ENCODE measurements at regions not wholly inside any gene's neighbourhood (a gene's known extent, or its start where the extent isn't known, plus 50 kb on each side); places are given as distances from the start of the nearest gene placed in this dataset.

DNA sequence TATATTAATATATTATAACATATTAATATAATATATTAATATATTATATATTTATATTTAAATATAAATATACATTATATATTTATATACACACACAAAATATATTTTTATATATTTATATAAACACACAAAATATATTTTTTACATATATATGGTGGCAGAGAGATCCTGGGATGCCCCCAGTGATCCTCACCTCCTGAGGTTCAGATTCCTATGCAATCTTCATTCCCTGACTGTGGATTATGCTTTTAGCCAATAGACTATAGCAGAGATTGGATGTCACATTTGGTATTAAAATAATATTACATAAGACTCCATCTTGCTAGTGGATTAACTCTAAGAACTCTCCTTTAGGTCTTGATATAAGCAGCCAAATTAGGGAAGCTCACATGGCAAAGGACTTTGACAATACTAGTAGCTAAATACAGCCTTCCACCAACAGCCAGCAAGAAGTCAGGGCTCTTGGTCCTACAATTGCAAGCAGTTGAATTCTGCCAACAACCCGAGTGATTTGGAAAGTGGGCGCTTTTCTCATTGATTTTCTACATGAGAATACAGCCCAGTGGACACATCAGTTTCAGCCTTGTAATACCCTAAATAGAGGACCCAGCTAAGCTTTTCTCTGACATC lies 681.0 kb downstream of the C6orf118 start:
- TF ChIP-seq EGR1 (IDR thresholded peaks at IDR 0.05) (no peak), CEBPB (IDR thresholded peaks at IDR 0.05) (no peak), CREB1 (IDR thresholded peaks at IDR 0.05; ENCODE audit: low read depth) (no peak), MAX (IDR thresholded peaks at IDR 0.05) (no peak), NFIC (IDR thresholded peaks at IDR 0.05) (no peak), TCF12 (IDR thresholded peaks at IDR 0.05; ENCODE audit: low read depth) (no peak), RAD21 (IDR thresholded peaks at IDR 0.05; ENCODE audit: low read depth) (no peak), TEAD4 (IDR thresholded peaks at IDR 0.05) (no peak), USF1 (IDR thresholded peaks at IDR 0.05) (no peak), TAF1 (IDR thresholded peaks at IDR 0.05; ENCODE audit: low read depth) (no peak), EP300 (IDR thresholded peaks at IDR 0.05; ENCODE audit: borderline replicate concordance) (no peak), YY1 (IDR thresholded peaks at IDR 0.05; ENCODE audit: low read depth) (no peak), ZBTB7A (IDR thresholded peaks at IDR 0.05; ENCODE audit: low read depth) (no peak), FOXM1 (IDR thresholded peaks at IDR 0.05; ENCODE audit: borderline replicate concordance, low read depth) (no peak)
- TF ChIP-seq, protein P1, sequence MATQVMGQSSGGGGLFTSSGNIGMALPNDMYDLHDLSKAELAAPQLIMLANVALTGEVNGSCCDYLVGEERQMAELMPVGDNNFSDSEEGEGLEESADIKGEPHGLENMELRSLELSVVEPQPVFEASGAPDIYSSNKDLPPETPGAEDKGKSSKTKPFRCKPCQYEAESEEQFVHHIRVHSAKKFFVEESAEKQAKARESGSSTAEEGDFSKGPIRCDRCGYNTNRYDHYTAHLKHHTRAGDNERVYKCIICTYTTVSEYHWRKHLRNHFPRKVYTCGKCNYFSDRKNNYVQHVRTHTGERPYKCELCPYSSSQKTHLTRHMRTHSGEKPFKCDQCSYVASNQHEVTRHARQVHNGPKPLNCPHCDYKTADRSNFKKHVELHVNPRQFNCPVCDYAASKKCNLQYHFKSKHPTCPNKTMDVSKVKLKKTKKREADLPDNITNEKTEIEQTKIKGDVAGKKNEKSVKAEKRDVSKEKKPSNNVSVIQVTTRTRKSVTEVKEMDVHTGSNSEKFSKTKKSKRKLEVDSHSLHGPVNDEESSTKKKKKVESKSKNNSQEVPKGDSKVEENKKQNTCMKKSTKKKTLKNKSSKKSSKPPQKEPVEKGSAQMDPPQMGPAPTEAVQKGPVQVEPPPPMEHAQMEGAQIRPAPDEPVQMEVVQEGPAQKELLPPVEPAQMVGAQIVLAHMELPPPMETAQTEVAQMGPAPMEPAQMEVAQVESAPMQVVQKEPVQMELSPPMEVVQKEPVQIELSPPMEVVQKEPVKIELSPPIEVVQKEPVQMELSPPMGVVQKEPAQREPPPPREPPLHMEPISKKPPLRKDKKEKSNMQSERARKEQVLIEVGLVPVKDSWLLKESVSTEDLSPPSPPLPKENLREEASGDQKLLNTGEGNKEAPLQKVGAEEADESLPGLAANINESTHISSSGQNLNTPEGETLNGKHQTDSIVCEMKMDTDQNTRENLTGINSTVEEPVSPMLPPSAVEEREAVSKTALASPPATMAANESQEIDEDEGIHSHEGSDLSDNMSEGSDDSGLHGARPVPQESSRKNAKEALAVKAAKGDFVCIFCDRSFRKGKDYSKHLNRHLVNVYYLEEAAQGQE (IDR thresholded peaks at IDR 0.05; ENCODE audit: low read depth) = no peak

DNA sequence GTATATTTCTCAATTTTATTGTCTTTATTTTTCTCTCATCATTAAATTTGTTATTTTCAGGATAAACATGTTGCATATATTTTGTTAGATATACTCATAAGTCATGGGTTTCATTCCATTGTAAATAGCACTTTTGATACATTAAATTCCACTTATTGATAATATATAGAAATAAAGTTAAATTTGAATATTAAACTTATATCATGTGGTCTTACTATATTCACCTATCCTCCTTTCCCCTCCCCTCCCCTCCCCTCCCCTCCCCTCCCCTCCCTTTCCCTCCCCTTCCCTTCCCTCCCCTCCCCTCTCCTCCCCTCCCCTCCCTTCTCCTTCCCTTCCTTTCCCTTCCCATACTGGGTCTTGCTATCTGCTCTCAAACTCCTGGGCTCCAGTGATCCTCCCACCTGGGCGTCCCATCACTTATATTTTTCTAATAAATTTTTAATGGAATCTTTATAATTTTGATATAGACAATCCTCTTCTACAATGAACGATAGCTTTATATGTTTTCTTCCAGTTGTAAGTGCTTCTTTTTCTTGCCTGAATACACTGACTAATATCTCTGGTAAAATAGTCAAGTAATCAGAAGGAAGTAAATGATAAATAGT lies 692.4 kb downstream of the C6orf118 start:
- no peak for TF ChIP-seq EP300 (IDR thresholded peaks at IDR 0.05; ENCODE audit: borderline replicate concordance)
- TF ChIP-seq USF1 (IDR thresholded peaks at IDR 0.05) = no peak
- no peak for TF ChIP-seq FOXM1 (IDR thresholded peaks at IDR 0.05; ENCODE audit: borderline replicate concordance, low read depth)
- no peak for TF ChIP-seq CREB1 (IDR thresholded peaks at IDR 0.05; ENCODE audit: low read depth)
- TF ChIP-seq TEAD4 (IDR thresholded peaks at IDR 0.05) = no peak
- no peak for TF ChIP-seq CEBPB (IDR thresholded peaks at IDR 0.05)
- no peak for TF ChIP-seq RAD21 (IDR thresholded peaks at IDR 0.05; ENCODE audit: low read depth)
- no peak for TF ChIP-seq MAX (IDR thresholded peaks at IDR 0.05)
- no peak for TF ChIP-seq TAF1 (IDR thresholded peaks at IDR 0.05; ENCODE audit: low read depth)
- no peak for TF ChIP-seq NFIC (IDR thresholded peaks at IDR 0.05)

GRCh38 chr6:164612751-164613150 lies 696.7 kb downstream of the C6orf118 start:
- TF ChIP-seq TAF1 (IDR thresholded peaks at IDR 0.05; ENCODE audit: low read depth) (no peak), EGR1 (IDR thresholded peaks at IDR 0.05) (no peak), TEAD4 (IDR thresholded peaks at IDR 0.05) (no peak), CEBPB (IDR thresholded peaks at IDR 0.05) (no peak), FOXM1 (IDR thresholded peaks at IDR 0.05; ENCODE audit: borderline replicate concordance, low read depth) (no peak), EP300 (IDR thresholded peaks at IDR 0.05; ENCODE audit: borderline replicate concordance) (no peak), YY1 (IDR thresholded peaks at IDR 0.05; ENCODE audit: low read depth) (no peak), RAD21 (IDR thresholded peaks at IDR 0.05; ENCODE audit: low read depth) (no peak), CREB1 (IDR thresholded peaks at IDR 0.05; ENCODE audit: low read depth) (no peak), TCF12 (IDR thresholded peaks at IDR 0.05; ENCODE audit: low read depth) (no peak), MAX (IDR thresholded peaks at IDR 0.05) (no peak), USF1 (IDR thresholded peaks at IDR 0.05) (no peak), NFIC (IDR thresholded peaks at IDR 0.05) (no peak), ZBTB7A (IDR thresholded peaks at IDR 0.05; ENCODE audit: low read depth) (no peak)
- TF ChIP-seq, protein P1 (IDR thresholded peaks at IDR 0.05; ENCODE audit: low read depth) = no peak

DNA sequence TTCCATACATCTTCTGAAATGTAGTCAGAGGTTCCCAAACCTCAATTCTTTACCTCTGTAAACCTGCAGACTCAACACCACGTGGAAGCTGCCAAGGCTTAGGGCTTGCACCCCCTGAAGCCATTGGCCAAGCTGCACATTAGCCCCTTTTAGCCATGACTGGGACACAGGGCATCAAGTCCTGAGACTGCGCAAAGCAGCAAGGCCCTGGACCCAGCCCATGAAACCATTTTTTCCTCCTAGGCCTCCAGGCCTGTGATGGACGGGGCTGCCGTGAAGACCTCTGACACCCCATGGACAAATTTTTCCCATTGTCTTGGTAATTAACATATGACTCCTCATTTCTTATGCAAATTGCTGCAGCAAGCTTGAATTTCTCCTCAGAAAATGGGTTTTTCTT lies 727.8 kb downstream of the C6orf118 start:
- TF ChIP-seq RAD21 (IDR thresholded peaks at IDR 0.05; ENCODE audit: low read depth) (no peak), YY1 (IDR thresholded peaks at IDR 0.05; ENCODE audit: low read depth) (no peak), ZBTB7A (IDR thresholded peaks at IDR 0.05; ENCODE audit: low read depth) (no peak), TCF12 (IDR thresholded peaks at IDR 0.05; ENCODE audit: low read depth) (no peak)

- no peak for TF ChIP-seq EP300 (IDR thresholded peaks at IDR 0.05; ENCODE audit: borderline replicate concordance)
- no peak for TF ChIP-seq RAD21 (IDR thresholded peaks at IDR 0.05; ENCODE audit: low read depth)
- no peak for TF ChIP-seq NFIC (IDR thresholded peaks at IDR 0.05)
- no peak for TF ChIP-seq EGR1 (IDR thresholded peaks at IDR 0.05)
- no peak for TF ChIP-seq TEAD4 (IDR thresholded peaks at IDR 0.05)
- TF ChIP-seq, protein P1 (IDR thresholded peaks at IDR 0.05; ENCODE audit: low read depth) = no peak
- no peak for TF ChIP-seq YY1 (IDR thresholded peaks at IDR 0.05; ENCODE audit: low read depth)
- no peak for TF ChIP-seq FOXM1 (IDR thresholded peaks at IDR 0.05; ENCODE audit: borderline replicate concordance, low read depth)
- no peak for TF ChIP-seq CREB1 (IDR thresholded peaks at IDR 0.05; ENCODE audit: low read depth)
- no peak for TF ChIP-seq TCF12 (IDR thresholded peaks at IDR 0.05; ENCODE audit: low read depth)
- TF ChIP-seq USF1 (IDR thresholded peaks at IDR 0.05) = no peak
- no peak for TF ChIP-seq CEBPB (IDR thresholded peaks at IDR 0.05)
- TF ChIP-seq TAF1 (IDR thresholded peaks at IDR 0.05; ENCODE audit: low read depth) = no peak
- no peak for TF ChIP-seq MAX (IDR thresholded peaks at IDR 0.05)
- TF ChIP-seq ZBTB7A (IDR thresholded peaks at IDR 0.05; ENCODE audit: low read depth) = no peak
Observed at GRCh38 chr6:164579035-164579434, 730.4 kb downstream of the C6orf118 start.
